ENCODE measurements at regions not wholly inside any gene's neighbourhood (a gene's known extent, or its start where the extent isn't known, plus 50 kb on each side); places are given as distances from the start of the nearest gene placed in this dataset.

- TF ChIP-seq CHD7 (IDR thresholded peaks at IDR 0.05; ENCODE audit: insufficient replicate concordance, low read length): no peak
- no peak for TF ChIP-seq RNF2 (IDR thresholded peaks at IDR 0.05; ENCODE audit: borderline replicate concordance, low read depth, low read length, missing control alignments, poor library complexity, severe bottlenecking)
- TF ChIP-seq RBBP5 (IDR thresholded peaks at IDR 0.05; ENCODE audit: borderline replicate concordance, low read depth, low read length): no peak
- TF ChIP-seq TAF1 (IDR thresholded peaks at IDR 0.05; ENCODE audit: low read depth, low read length): no peak
- TF ChIP-seq SUZ12 (IDR thresholded peaks at IDR 0.05; ENCODE audit: low read length): no peak
- TF ChIP-seq SRF (IDR thresholded peaks at IDR 0.05; ENCODE audit: low read depth, low read length): no peak
- no peak for TF ChIP-seq TBP (IDR thresholded peaks at IDR 0.05; ENCODE audit: low read depth, low read length)
- no peak for TF ChIP-seq NRF1 (IDR thresholded peaks at IDR 0.05; ENCODE audit: low read depth, low read length)
- no peak for TF ChIP-seq RFX5 (IDR thresholded peaks at IDR 0.05; ENCODE audit: borderline replicate concordance, low read depth, low read length)
- TF ChIP-seq KDM4A (IDR thresholded peaks at IDR 0.05; ENCODE audit: low read depth, low read length, severe bottlenecking): no peak
Measured at GRCh38 chr9:106581973-106582372, 281.0 kb upstream of the ZNF462 start (continued).

Data from H1 (cell line).